IMR-90 (cell line): ENCODE measurements at regions not wholly inside any gene's neighbourhood (a gene's known extent, or its start where the extent isn't known, plus 50 kb on each side); places are given as distances from the start of the nearest gene placed in this dataset.

Experiments
- ATAC-seq: fragments of 200-7000 bp; cut with Tn5 transposase; 2 replicates; pipeline ENCODE4 v1.9.1; 2020; ENCODE audit warnings: low read depth, mild to moderate bottlenecking, moderate library complexity
- BruUV-seq: library from RNA; stranded (reverse); fragments of 400-500 nt; replicated peaks from 2 replicates; lab custom pipeline; 2021; lab: Mats Ljungman, UMichigan
- CTCF ChIA-PET: fragments of 300-600 bp; formaldehyde crosslinking; extraction: SDS; loops from one replicate; lab custom pipeline; 2021; ENCODE audit warnings: antibody characterized with exemption; lab: Yijun Ruan, JAX
- POLR2A ChIA-PET: fragments of 300-600 bp; sonication (Branson Sonifier 250); formaldehyde crosslinking; loops from one replicate; lab custom pipeline; 2022; ENCODE audit warnings: antibody characterized with exemption; ENCODE audit not compliant: unreplicated experiment; lab: Charles Lee
- DNase-seq: peaks from one replicate; pipeline ENCODE4 v3.0.0; 2013
- H2AFZ ChIP-seq: replicated peaks from 2 replicates; pipeline ENCODE3; 2013; ENCODE audit warnings: low read length, mild to moderate bottlenecking; ENCODE audit not compliant: poor library complexity
- H2AK5ac ChIP-seq: 2 replicates; pipeline ENCODE4 v1.6.1; 2013; ENCODE audit warnings: low read depth, low read length, inconsistent platforms
- H2AK9ac ChIP-seq: replicated peaks from 2 replicates; pipeline ENCODE3; 2013; ENCODE audit warnings: mild to moderate bottlenecking, low read depth, low read length, moderate library complexity; ENCODE audit not compliant: poor library complexity
- H2BK120ac ChIP-seq: 2 replicates; pipeline ENCODE4 v1.6.1; 2013; ENCODE audit warnings: low read depth, low read length, inconsistent platforms
- H2BK15ac ChIP-seq: 3 replicates; pipeline ENCODE4 v1.6.1; 2013; ENCODE audit warnings: low read depth, low read length, inconsistent platforms
- H2BK20ac ChIP-seq: 2 replicates; pipeline ENCODE4 v1.6.1; 2013; ENCODE audit warnings: low read depth, mild to moderate bottlenecking, inconsistent platforms, low read length, moderate library complexity
- H2BK5ac ChIP-seq: 2 replicates; pipeline ENCODE4 v1.6.1; 2013; ENCODE audit warnings: mild to moderate bottlenecking, low read depth, low read length, inconsistent platforms; ENCODE audit not compliant: poor library complexity, severe bottlenecking
- H3K14ac ChIP-seq: replicated peaks from 2 replicates; pipeline ENCODE4 v1.6.1; 2013; ENCODE audit warnings: low read depth, low read length, inconsistent platforms
- H3K18ac ChIP-seq: 2 replicates; pipeline ENCODE4 v1.6.1; 2013; ENCODE audit warnings: low read depth, low read length, control low read depth
- H3K23ac ChIP-seq: 2 replicates; pipeline ENCODE4 v1.6.1; 2013; ENCODE audit warnings: low read depth, low read length, inconsistent platforms
- H3K27ac ChIP-seq: 2 replicates; pipeline ENCODE4 v1.5.1; 2013; ENCODE audit warnings: mild to moderate bottlenecking, control low read depth, low read length; ENCODE audit not compliant: insufficient read depth
- H3K27me3 ChIP-seq: 2 replicates; pipeline ENCODE4 v1.6.1; 2013; ENCODE audit warnings: low read length; ENCODE audit not compliant: control insufficient read depth, insufficient read depth
- H3K36me3 ChIP-seq: 2 replicates; pipeline ENCODE4 v1.6.1; 2013; ENCODE audit warnings: low read length, mixed read lengths; ENCODE audit not compliant: control insufficient read depth, insufficient read depth
- H3K4ac ChIP-seq: 2 replicates; pipeline ENCODE4 v1.6.1; 2013; ENCODE audit warnings: low read depth, low read length, inconsistent platforms
- H3K4me1 ChIP-seq: 2 replicates; pipeline ENCODE4 v1.6.1; 2013; ENCODE audit warnings: low read length, mixed read lengths; ENCODE audit not compliant: control insufficient read depth, insufficient read depth
- H3K4me2 ChIP-seq: 2 replicates; pipeline ENCODE4 v1.6.1; 2013; ENCODE audit warnings: low read depth, mild to moderate bottlenecking, control low read depth, low read length, moderate library complexity
- H3K4me3 ChIP-seq: 2 replicates; pipeline ENCODE4 v1.5.1; 2013; ENCODE audit warnings: low read depth, mild to moderate bottlenecking, control low read depth, low read length, moderate library complexity; ENCODE audit not compliant: insufficient read depth
- H3K56ac ChIP-seq: 2 replicates; pipeline ENCODE4 v1.6.1; 2013; ENCODE audit warnings: low read length, inconsistent platforms; ENCODE audit not compliant: insufficient read depth; ENCODE audit errors: extremely low read depth
- H3K79me1 ChIP-seq, 2 experiments: 2 replicates each; pipeline ENCODE4 v1.6.1; 2013; ENCODE audit warnings: low read length in 2 of 2, inconsistent platforms in 1 of 2, low read depth in 1 of 2
- H3K9ac ChIP-seq: 2 replicates; pipeline ENCODE4 v1.6.1; 2013; ENCODE audit warnings: low read depth, low read length, control low read depth
- H3K9me1 ChIP-seq: 2 replicates; pipeline ENCODE4 v1.6.1; 2013; ENCODE audit warnings: low read length, inconsistent platforms; ENCODE audit not compliant: insufficient read depth
- H3K9me3 ChIP-seq: 2 replicates; pipeline ENCODE4 v1.6.1; 2013; ENCODE audit warnings: low read length; ENCODE audit not compliant: control insufficient read depth, insufficient read depth
- H4K20me1 ChIP-seq: 2 replicates; pipeline ENCODE4 v1.6.1; 2013; ENCODE audit warnings: low read length, inconsistent platforms; ENCODE audit not compliant: insufficient read depth
- H4K5ac ChIP-seq: 2 replicates; pipeline ENCODE4 v1.6.1; 2013; ENCODE audit warnings: mild to moderate bottlenecking, low read depth, low read length, control low read depth
- H4K8ac ChIP-seq, 2 experiments: 2 replicates each; pipeline ENCODE4 v1.6.1; 2013; ENCODE audit warnings: low read depth in 2 of 2, low read length in 2 of 2, control low read depth in 1 of 2, inconsistent platforms in 1 of 2
- H4K91ac ChIP-seq: 2 replicates; pipeline ENCODE4 v1.6.1; 2013; ENCODE audit warnings: low read depth, low read length, inconsistent platforms; ENCODE audit not compliant: insufficient read depth
- BHLHE40 ChIP-seq: fragments of 150-350 bp; IDR thresholded peaks from 2 replicates; pipeline ENCODE4 v1.6.1; 2016; ENCODE audit warnings: mild to moderate bottlenecking, low read depth, low read length
- CEBPB ChIP-seq: IDR thresholded peaks from 2 replicates; pipeline ENCODE4 v1.6.1; 2012; ENCODE audit warnings: low read depth, low read length, improper control_type of control experiment
- CHD1 ChIP-seq: IDR thresholded peaks from 2 replicates; pipeline ENCODE4 v1.6.1; 2012; ENCODE audit warnings: low read depth, low read length, improper control_type of control experiment
- FOS ChIP-seq: fragments of 150-350 bp; IDR thresholded peaks from 2 replicates; pipeline ENCODE4 v1.6.1; 2016; ENCODE audit warnings: low read depth, low read length
- MAZ ChIP-seq: IDR thresholded peaks from 2 replicates; pipeline ENCODE4 v1.6.1; 2012; ENCODE audit warnings: low read depth, mild to moderate bottlenecking, low read length, improper control_type of control experiment, moderate library complexity, borderline replicate concordance
- NFE2L2 ChIP-seq: fragments of 150-350 bp; IDR thresholded peaks from 2 replicates; pipeline ENCODE4 v1.6.1; 2016; ENCODE audit warnings: low read depth, mild to moderate bottlenecking, low read length
- RFX5 ChIP-seq: IDR thresholded peaks from 2 replicates; pipeline ENCODE4 v1.8.0; 2012; ENCODE audit warnings: low read depth, mild to moderate bottlenecking, low read length, moderate library complexity
- SMC3 ChIP-seq: fragments of 150-350 bp; IDR thresholded peaks from 2 replicates; pipeline ENCODE4 v1.6.1; 2016; ENCODE audit warnings: low read depth, mild to moderate bottlenecking, antibody characterized with exemption, low read length, moderate library complexity
- WGBS, 2 experiments: methylation state at CpG; one replicate each; pipeline versions ENCODE4 v1.1.5 to v1.1.7; 2013; ENCODE audit warnings: missing lambda C conversion rate in 2 of 2; ENCODE audit not compliant: insufficient read length in 1 of 2; ENCODE audit errors: extremely low coverage in 2 of 2; 5-methylcytosine and 5-hydroxymethylcytosine counted together
- dilution Hi-C: fragments of 300-500 bp; cut with HindIII; formaldehyde crosslinking; loops from one replicate; pipeline ENCODE4 v1.14.3; 2018; ENCODE audit warnings: low sequenced_read_pairs; ENCODE audit not compliant: unreplicated experiment
- in situ Hi-C: fragments of 300-500 bp; cut with MboI; formaldehyde crosslinking; loops from 3 replicates; pipeline ENCODE4 v1.14.3; 2019; ENCODE audit warnings: low sequenced_read_pairs, inconsistent platforms, mixed read lengths
- intact Hi-C: fragments of 100-400 bp; cut with micrococcal nuclease; formaldehyde crosslinking; loops from 2 replicates; pipeline ENCODE4 v1.10.0; 2022
- TF ChIP-seq, protein P1 (sequence below): conservative IDR thresholded peaks from 2 replicates; pipeline ENCODE4 v1.5.1; 2012; ENCODE audit warnings: mild to moderate bottlenecking, low read depth, low read length, improper control_type of control experiment
- TF ChIP-seq, protein P2 (sequence below): fragments of 150-350 bp; IDR thresholded peaks from 2 replicates; pipeline ENCODE4 v1.6.1; 2016; ENCODE audit warnings: low read depth, mild to moderate bottlenecking, low read length, moderate library complexity, borderline replicate concordance

DNA sequence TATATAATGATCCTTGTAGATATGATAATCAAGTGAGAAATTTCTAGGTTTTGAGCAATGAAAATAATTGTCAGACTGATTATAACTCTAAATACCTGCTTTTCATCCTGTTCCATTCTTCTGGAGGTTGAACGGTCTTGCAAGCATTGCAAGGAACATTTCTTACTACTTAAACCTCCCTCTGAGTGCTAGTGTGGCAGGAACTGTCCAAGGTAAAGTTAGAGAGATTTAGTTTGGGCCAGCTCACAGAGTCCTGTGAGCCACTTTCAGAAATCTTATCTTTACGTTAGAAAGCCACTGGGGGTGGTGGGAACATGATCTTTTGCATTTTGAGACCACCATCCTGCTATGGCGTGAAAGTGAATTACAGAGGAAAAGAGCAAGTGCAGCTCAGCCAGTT, 121.1 kb upstream of the NPHP3 start:
- no peak overlapping the region for H2BK15ac ChIP-seq
- dilution Hi-C loops (no loop called here), in situ Hi-C loops (no loop called here), intact Hi-C loops (no loop called here)
- TF ChIP-seq, protein P1, sequence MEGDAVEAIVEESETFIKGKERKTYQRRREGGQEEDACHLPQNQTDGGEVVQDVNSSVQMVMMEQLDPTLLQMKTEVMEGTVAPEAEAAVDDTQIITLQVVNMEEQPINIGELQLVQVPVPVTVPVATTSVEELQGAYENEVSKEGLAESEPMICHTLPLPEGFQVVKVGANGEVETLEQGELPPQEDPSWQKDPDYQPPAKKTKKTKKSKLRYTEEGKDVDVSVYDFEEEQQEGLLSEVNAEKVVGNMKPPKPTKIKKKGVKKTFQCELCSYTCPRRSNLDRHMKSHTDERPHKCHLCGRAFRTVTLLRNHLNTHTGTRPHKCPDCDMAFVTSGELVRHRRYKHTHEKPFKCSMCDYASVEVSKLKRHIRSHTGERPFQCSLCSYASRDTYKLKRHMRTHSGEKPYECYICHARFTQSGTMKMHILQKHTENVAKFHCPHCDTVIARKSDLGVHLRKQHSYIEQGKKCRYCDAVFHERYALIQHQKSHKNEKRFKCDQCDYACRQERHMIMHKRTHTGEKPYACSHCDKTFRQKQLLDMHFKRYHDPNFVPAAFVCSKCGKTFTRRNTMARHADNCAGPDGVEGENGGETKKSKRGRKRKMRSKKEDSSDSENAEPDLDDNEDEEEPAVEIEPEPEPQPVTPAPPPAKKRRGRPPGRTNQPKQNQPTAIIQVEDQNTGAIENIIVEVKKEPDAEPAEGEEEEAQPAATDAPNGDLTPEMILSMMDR = no peak
- TF ChIP-seq RFX5 (no peak), NFE2L2 (no peak), CEBPB (no peak), CHD1 (no peak), BHLHE40 (no peak), SMC3 (no peak), MAZ (no peak), FOS (no peak)
- TF ChIP-seq, protein P2, sequence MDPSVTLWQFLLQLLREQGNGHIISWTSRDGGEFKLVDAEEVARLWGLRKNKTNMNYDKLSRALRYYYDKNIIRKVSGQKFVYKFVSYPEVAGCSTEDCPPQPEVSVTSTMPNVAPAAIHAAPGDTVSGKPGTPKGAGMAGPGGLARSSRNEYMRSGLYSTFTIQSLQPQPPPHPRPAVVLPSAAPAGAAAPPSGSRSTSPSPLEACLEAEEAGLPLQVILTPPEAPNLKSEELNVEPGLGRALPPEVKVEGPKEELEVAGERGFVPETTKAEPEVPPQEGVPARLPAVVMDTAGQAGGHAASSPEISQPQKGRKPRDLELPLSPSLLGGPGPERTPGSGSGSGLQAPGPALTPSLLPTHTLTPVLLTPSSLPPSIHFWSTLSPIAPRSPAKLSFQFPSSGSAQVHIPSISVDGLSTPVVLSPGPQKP = no peak
- H2BK20ac ChIP-seq = no peak overlapping the region
- H3K4me2 ChIP-seq = no peak overlapping the region
- ATAC-seq = no peak
- H3K4me1 ChIP-seq = no peaks in the 10 kb centered on the region
- no peaks in the 10 kb centered on the region for H3K9me3 ChIP-seq
- no peak overlapping the region for H4K8ac ChIP-seq
- no peak overlapping the region for H4K91ac ChIP-seq
- no peak overlapping the region for H3K9ac ChIP-seq
- DNase-seq = no peak
- H2AK9ac ChIP-seq = no peak overlapping the region
- POLR2A ChIA-PET = no interaction called here
- no CpG with 5 or more reads among the region's 3 CpGs for WGBS, 2 experiments
- H3K27ac ChIP-seq = no peak overlapping the region
- H2BK120ac ChIP-seq = no peak overlapping the region
- CTCF ChIA-PET = no interaction called here
- H3K14ac ChIP-seq = no peak overlapping the region
- no peak overlapping the region for H2AFZ ChIP-seq
- no peak overlapping the region for H3K56ac ChIP-seq
- no TSS peak for BruUV-seq
- H3K79me1 ChIP-seq = no peaks in the 10 kb centered on the region
- H3K27me3 ChIP-seq = no peaks in the 10 kb centered on the region; the same call in 1 of the 2 replicates
- no peak overlapping the region for H3K4ac ChIP-seq
- H3K9me1 ChIP-seq = no peaks in the 10 kb centered on the region
- H4K5ac ChIP-seq = no peak overlapping the region
- no peaks in the 10 kb centered on the region for H4K20me1 ChIP-seq
- H3K36me3 ChIP-seq = no peaks in the 10 kb centered on the region
- no peak overlapping the region for H3K18ac ChIP-seq
- H3K23ac ChIP-seq = no peak overlapping the region
- H2AK5ac ChIP-seq = no peak overlapping the region
- no peak overlapping the region for H3K4me3 ChIP-seq
- no peak overlapping the region for H2BK5ac ChIP-seq
